AG04450 (cell line): ENCODE measurements at regions not wholly inside any gene's neighbourhood (a gene's known extent, or its start where the extent isn't known, plus 50 kb on each side); places are given as distances from the start of the nearest gene placed in this dataset.

ENCODE experiments used
- CTCF ChIA-PET: fragments of 300-600, 350-600 bp; formaldehyde crosslinking; extraction: SDS; loops from one replicate; lab custom pipeline; 2022; ENCODE audit warnings: antibody characterized with exemption, inconsistent platforms; lab: Charles Lee
- POLR2A ChIA-PET: fragments of 350-600 bp; formaldehyde crosslinking; extraction: SDS; loops from one replicate; lab custom pipeline; 2021; ENCODE audit warnings: antibody characterized with exemption, inconsistent platforms; lab: Yijun Ruan, JAX
- DNase-seq: peaks from one replicate; pipeline ENCODE4 v3.0.0-alpha.2; 2011; ENCODE audit warnings: low read depth, low spot score
- H3K27ac ChIP-seq: one replicate; pipeline ENCODE4 v1.5.1; 2012; ENCODE audit warnings: low read depth, low read length, control low read depth
- H3K27me3 ChIP-seq: one replicate; pipeline ENCODE4 v1.6.0; 2012; ENCODE audit warnings: low read length; ENCODE audit not compliant: control insufficient read depth, insufficient read depth
- H3K4me3 ChIP-seq: 2 replicates; pipeline ENCODE4 v1.5.1; 2011; ENCODE audit warnings: mild to moderate bottlenecking, low read depth, low read length, control low read depth
- H3K9me3 ChIP-seq: 2 replicates; pipeline ENCODE4 v1.5.1; 2012; ENCODE audit warnings: low read length; ENCODE audit not compliant: control insufficient read depth, insufficient read depth
- TF ChIP-seq, protein P1 (sequence below): IDR thresholded peaks from 2 replicates; pipeline ENCODE4 v1.5.1; 2011; ENCODE audit warnings: low read depth, low read length, control low read depth, inconsistent platforms

GRCh38 chr10:125262920-125263319 is 102.6 kb upstream of the CTBP2 start:
- Histone ChIP-seq H3K27ac (no peak overlapping the region), H3K9me3 (no peaks in the 10 kb centered on the region), H3K27me3 (no peaks in the 10 kb centered on the region), H3K4me3 (no peak overlapping the region)
- POLR2A ChIA-PET = no interaction called here
- TF ChIP-seq, protein P1, sequence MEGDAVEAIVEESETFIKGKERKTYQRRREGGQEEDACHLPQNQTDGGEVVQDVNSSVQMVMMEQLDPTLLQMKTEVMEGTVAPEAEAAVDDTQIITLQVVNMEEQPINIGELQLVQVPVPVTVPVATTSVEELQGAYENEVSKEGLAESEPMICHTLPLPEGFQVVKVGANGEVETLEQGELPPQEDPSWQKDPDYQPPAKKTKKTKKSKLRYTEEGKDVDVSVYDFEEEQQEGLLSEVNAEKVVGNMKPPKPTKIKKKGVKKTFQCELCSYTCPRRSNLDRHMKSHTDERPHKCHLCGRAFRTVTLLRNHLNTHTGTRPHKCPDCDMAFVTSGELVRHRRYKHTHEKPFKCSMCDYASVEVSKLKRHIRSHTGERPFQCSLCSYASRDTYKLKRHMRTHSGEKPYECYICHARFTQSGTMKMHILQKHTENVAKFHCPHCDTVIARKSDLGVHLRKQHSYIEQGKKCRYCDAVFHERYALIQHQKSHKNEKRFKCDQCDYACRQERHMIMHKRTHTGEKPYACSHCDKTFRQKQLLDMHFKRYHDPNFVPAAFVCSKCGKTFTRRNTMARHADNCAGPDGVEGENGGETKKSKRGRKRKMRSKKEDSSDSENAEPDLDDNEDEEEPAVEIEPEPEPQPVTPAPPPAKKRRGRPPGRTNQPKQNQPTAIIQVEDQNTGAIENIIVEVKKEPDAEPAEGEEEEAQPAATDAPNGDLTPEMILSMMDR = no peak
- CTCF ChIA-PET = no interaction called here
- no peak for DNase-seq

DNA sequence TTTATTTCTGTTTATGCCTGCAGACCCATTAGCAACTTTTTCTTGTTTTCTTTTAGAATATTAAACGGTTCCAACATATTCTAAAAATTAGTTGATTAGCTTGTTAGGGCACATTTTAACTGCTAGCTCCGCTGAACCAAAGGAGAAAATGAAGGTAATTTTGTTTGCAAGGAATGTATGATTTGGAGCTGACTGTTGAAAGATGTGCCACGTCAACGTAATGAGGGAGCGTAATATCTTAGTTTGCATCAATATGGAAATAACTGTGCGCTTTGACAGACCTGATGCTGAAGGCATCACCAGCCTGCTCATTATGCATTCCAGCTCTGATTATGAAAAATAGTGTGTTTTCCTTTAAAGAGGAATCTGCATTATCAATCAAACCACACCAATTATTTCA is 102.0 kb upstream of the CTBP2 start:
- Histone ChIP-seq H3K27ac (no peak overlapping the region), H3K9me3 (no peaks in the 10 kb centered on the region), H3K4me3 (no peak overlapping the region), H3K27me3 (no peaks in the 10 kb centered on the region)
- CTCF ChIA-PET = no interaction called here
- POLR2A ChIA-PET = no interaction called here
- DNase-seq = no peak
- TF ChIP-seq, protein P1 = no peak

GRCh38 chr10:125261491-125262186 is 101.3 kb upstream of the CTBP2 start:
- TF ChIP-seq, protein P1 = no peak
- ChIA-PET CTCF (no interaction called here), POLR2A (no interaction called here)
- H3K27me3 ChIP-seq = no peaks in the 10 kb centered on the region
- no peaks in the 10 kb centered on the region for H3K9me3 ChIP-seq
- no peak overlapping the region for H3K4me3 ChIP-seq
- no peak for DNase-seq
- H3K27ac ChIP-seq = no peak overlapping the region

GRCh38 chr10:125260260-125260659 is 99.9 kb upstream of the CTBP2 start:
- Histone ChIP-seq H3K4me3 (no peak overlapping the region), H3K9me3 (no peaks in the 10 kb centered on the region), H3K27ac (no peak overlapping the region), H3K27me3 (no peaks in the 10 kb centered on the region)
- ChIA-PET CTCF (no interaction called here), POLR2A (no interaction called here)
- no peak for DNase-seq
- TF ChIP-seq, protein P1 = no peak

- TF ChIP-seq, protein P1 = no peak
- POLR2A ChIA-PET = no interaction called here
Measured at GRCh38 chr10:125259651-125260050, 99.3 kb upstream of the CTBP2 start.

More at GRCh38 chr10:125259651-125260050, 99.3 kb upstream of the CTBP2 start:
- Histone ChIP-seq H3K27ac (no peak overlapping the region), H3K9me3 (no peaks in the 10 kb centered on the region), H3K4me3 (no peak overlapping the region), H3K27me3 (no peaks in the 10 kb centered on the region)
- DNase-seq = no peak
- CTCF ChIA-PET = no interaction called here
